ENCODE measurements at regions not wholly inside any gene's neighbourhood (a gene's known extent, or its start where the extent isn't known, plus 50 kb on each side); places are given as distances from the start of the nearest gene placed in this dataset.

DNA sequence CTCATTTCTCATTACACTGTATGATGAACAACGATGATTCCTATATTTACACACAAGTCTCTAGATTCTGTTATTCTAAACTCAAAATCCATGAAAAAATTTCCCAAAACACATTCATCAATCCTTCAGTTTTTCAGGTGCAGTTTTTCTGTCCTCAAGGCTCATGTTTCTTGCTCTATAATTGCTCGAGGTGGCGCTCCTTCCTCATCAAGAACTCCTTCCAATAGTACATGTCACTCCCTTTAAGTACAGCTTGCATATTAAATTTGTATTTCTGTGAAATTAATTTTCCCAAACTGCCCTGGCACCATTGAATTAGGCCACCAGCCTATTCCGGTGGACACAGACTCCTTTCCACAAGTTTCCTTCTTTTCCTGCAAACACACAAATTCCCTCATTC lies 188.7 kb upstream of the MINDY3 start:
- H4K8ac ChIP-seq (ENCODE audit: low read depth in 2 of 2, low read length in 2 of 2), result no peak overlapping the region
- H3K79me1 ChIP-seq (ENCODE audit: low read depth in 1 of 2, low read length in 2 of 2), result no peaks in the 10 kb centered on the region
- in situ Hi-C loops (cut with MboI; ENCODE audit: low sequenced_read_pairs), result no loop called here
- no peak overlapping the region for H4K91ac ChIP-seq (ENCODE audit: insufficient read depth, low read depth, low read length)
- no CpG with 5 or more reads among the region's 4 CpGs for WGBS, 2 experiments (ENCODE audit: extremely low coverage in 2 of 2, insufficient read length in 1 of 2)
- no peak overlapping the region for H3K18ac ChIP-seq (ENCODE audit: low read depth, low read length)
- intact Hi-C loops (cut with micrococcal nuclease), result no loop called here
- dilution Hi-C loops (cut with HindIII; ENCODE audit: low sequenced_read_pairs, unreplicated experiment), result no loop called here
- POLR2A ChIA-PET (ENCODE audit: unreplicated experiment), result no interaction called here
- H2AFZ ChIP-seq (replicated peaks; ENCODE audit: low read length, poor library complexity), result no peak overlapping the region
- CTCF ChIA-PET, result no interaction called here
- no peak overlapping the region for H3K14ac ChIP-seq (replicated peaks; ENCODE audit: low read depth, low read length)
- ATAC-seq (ENCODE audit: low read depth), result no peak
- H3K4ac ChIP-seq (ENCODE audit: low read depth, low read length), result no peak overlapping the region
- H3K23ac ChIP-seq (ENCODE audit: low read depth, low read length), result no peak overlapping the region
- no peak overlapping the region for H2AK9ac ChIP-seq (replicated peaks; ENCODE audit: low read depth, low read length, poor library complexity)
- no peaks in the 10 kb centered on the region for H3K36me3 ChIP-seq (ENCODE audit: control insufficient read depth, insufficient read depth, low read length)
- H2AK5ac ChIP-seq (ENCODE audit: low read depth, low read length), result no peak overlapping the region
- no peak overlapping the region for H2BK15ac ChIP-seq (ENCODE audit: low read depth, low read length)
- TF ChIP-seq, protein P1, sequence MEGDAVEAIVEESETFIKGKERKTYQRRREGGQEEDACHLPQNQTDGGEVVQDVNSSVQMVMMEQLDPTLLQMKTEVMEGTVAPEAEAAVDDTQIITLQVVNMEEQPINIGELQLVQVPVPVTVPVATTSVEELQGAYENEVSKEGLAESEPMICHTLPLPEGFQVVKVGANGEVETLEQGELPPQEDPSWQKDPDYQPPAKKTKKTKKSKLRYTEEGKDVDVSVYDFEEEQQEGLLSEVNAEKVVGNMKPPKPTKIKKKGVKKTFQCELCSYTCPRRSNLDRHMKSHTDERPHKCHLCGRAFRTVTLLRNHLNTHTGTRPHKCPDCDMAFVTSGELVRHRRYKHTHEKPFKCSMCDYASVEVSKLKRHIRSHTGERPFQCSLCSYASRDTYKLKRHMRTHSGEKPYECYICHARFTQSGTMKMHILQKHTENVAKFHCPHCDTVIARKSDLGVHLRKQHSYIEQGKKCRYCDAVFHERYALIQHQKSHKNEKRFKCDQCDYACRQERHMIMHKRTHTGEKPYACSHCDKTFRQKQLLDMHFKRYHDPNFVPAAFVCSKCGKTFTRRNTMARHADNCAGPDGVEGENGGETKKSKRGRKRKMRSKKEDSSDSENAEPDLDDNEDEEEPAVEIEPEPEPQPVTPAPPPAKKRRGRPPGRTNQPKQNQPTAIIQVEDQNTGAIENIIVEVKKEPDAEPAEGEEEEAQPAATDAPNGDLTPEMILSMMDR (conservative IDR thresholded peaks at IDR 0.05; ENCODE audit: low read depth, low read length), result no peak
- TF ChIP-seq POLR2A (IDR thresholded peaks at IDR 0.05; ENCODE audit: low read depth, low read length) (no peak), FOS (IDR thresholded peaks at IDR 0.05; ENCODE audit: low read depth, low read length) (no peak), MAZ (IDR thresholded peaks at IDR 0.05; ENCODE audit: borderline replicate concordance, low read depth, low read length) (no peak)
- no peak for DNase-seq
- H3K9ac ChIP-seq (ENCODE audit: low read depth, low read length), result no peak overlapping the region
- H2BK5ac ChIP-seq (ENCODE audit: low read depth, low read length, poor library complexity, severe bottlenecking), result no peak overlapping the region
- BruUV-seq (replicated peaks), result no TSS peak
- H3K4me2 ChIP-seq (ENCODE audit: low read depth, low read length), result no peak overlapping the region
- no peaks in the 10 kb centered on the region for H3K27me3 ChIP-seq (ENCODE audit: control insufficient read depth, insufficient read depth, low read length)
- no peak overlapping the region for H3K4me3 ChIP-seq (ENCODE audit: insufficient read depth, low read depth, low read length)
- no peak overlapping the region for H3K27ac ChIP-seq (ENCODE audit: insufficient read depth, low read length)
- H2BK20ac ChIP-seq (ENCODE audit: low read depth, low read length), result no peak overlapping the region
- H3K56ac ChIP-seq (ENCODE audit: extremely low read depth, insufficient read depth, low read length), result no peak overlapping the region
- no peaks in the 10 kb centered on the region for H3K9me1 ChIP-seq (ENCODE audit: insufficient read depth, low read length)
- no peak overlapping the region for H4K5ac ChIP-seq (ENCODE audit: low read depth, low read length)
- no peak overlapping the region for H2BK120ac ChIP-seq (ENCODE audit: low read depth, low read length)
- H4K20me1 ChIP-seq (ENCODE audit: insufficient read depth, low read length), result no peaks in the 10 kb centered on the region
- H3K4me1 ChIP-seq (ENCODE audit: control insufficient read depth, insufficient read depth, low read length), result no peaks in the 10 kb centered on the region
- H3K9me3 ChIP-seq (ENCODE audit: control insufficient read depth, insufficient read depth, low read length), result peaks cover 12% of the 10 kb centered on the region

Measured in IMR-90 (cell line).